DOHH2 (cell line): ENCODE measurements at regions not wholly inside any gene's neighbourhood (a gene's known extent, or its start where the extent isn't known, plus 50 kb on each side); places are given as distances from the start of the nearest gene placed in this dataset.

Source experiments
- H3F3A ChIP-seq: fragments of 200-600 bp; sonication (generic), shearing (Covaris generic); 2 replicates; pipeline ENCODE4 v1.6.0; 2016; ENCODE audit warnings: antibody characterized with exemption, mild to moderate bottlenecking; ENCODE audit not compliant: control insufficient read depth, insufficient read depth
- H3K27ac ChIP-seq: fragments of 200-600 bp; sonication (generic); 2 replicates; pipeline ENCODE4 v1.5.1; 2014; ENCODE audit warnings: low read depth, mild to moderate bottlenecking, low read length, moderate library complexity
- H3K27me3 ChIP-seq: fragments of 200-600 bp; sonication (generic); 2 replicates; pipeline ENCODE4 v1.6.1; 2014; ENCODE audit warnings: mild to moderate bottlenecking, low read length, mixed read lengths; ENCODE audit not compliant: control insufficient read depth
- H3K36me3 ChIP-seq: fragments of 200-600 bp; sonication (generic); 2 replicates; pipeline ENCODE4 v1.6.1; 2014; ENCODE audit warnings: mild to moderate bottlenecking, low read length, moderate library complexity, mixed read lengths; ENCODE audit not compliant: control insufficient read depth
- H3K4me1 ChIP-seq: fragments of 200-600 bp; sonication (generic); 2 replicates; pipeline ENCODE4 v1.6.1; 2014; ENCODE audit warnings: mild to moderate bottlenecking, low read length, mixed read lengths; ENCODE audit not compliant: control insufficient read depth
- H3K4me2 ChIP-seq: fragments of 200-600 bp; sonication (generic); 2 replicates; pipeline ENCODE4 v1.6.0; 2014; ENCODE audit warnings: mild to moderate bottlenecking, low read length, moderate library complexity
- H3K4me3 ChIP-seq: fragments of 200-600 bp; sonication (generic); 2 replicates; pipeline ENCODE4 v1.5.1; 2014; ENCODE audit warnings: mild to moderate bottlenecking, low read length, mixed read lengths
- H3K79me2 ChIP-seq: fragments of 200-600 bp; sonication (generic); 2 replicates; pipeline ENCODE4 v1.6.1; 2014; ENCODE audit warnings: mild to moderate bottlenecking, low read length, mixed read lengths; ENCODE audit not compliant: control insufficient read depth
- H3K9me2 ChIP-seq: fragments of 200-600 bp; sonication (generic); replicated peaks from 2 replicates; pipeline ENCODE4 v1.6.1; 2014; ENCODE audit warnings: mild to moderate bottlenecking, low read length, mixed read lengths; ENCODE audit not compliant: control insufficient read depth
- H3K9me3 ChIP-seq: fragments of 200-600 bp; sonication (generic); 2 replicates; pipeline ENCODE4 v1.6.1; 2014; ENCODE audit warnings: antibody characterized with exemption, low read length, mixed read lengths; ENCODE audit not compliant: control insufficient read depth, insufficient read depth
- H4K20me1 ChIP-seq: fragments of 200-600 bp; sonication (generic); 2 replicates; pipeline ENCODE4 v1.6.0; 2014; ENCODE audit warnings: low read depth, mild to moderate bottlenecking, antibody characterized with exemption, low read length, moderate library complexity; ENCODE audit not compliant: control insufficient read depth, insufficient read depth
- CTCF ChIP-seq: fragments of 200-600 bp; sonication (generic); IDR thresholded peaks from one replicate; pipeline ENCODE4 v1.5.1; 2014; ENCODE audit warnings: antibody characterized with exemption, mild to moderate bottlenecking, low read depth, low read length; ENCODE audit not compliant: poor library complexity, severe bottlenecking
- EZH2phosphoT487 ChIP-seq: fragments of 200-600 bp; sonication (generic); IDR thresholded peaks from 2 replicates; pipeline ENCODE4 v1.6.1; 2017; ENCODE audit warnings: borderline replicate concordance, mild to moderate bottlenecking, antibody characterized with exemption, low read length, moderate library complexity, mixed read lengths

- Histone ChIP-seq H3K4me2 (no peak overlapping the region), H4K20me1 (no peaks in the 10 kb centered on the region), H3K9me3 (no peaks in the 10 kb centered on the region), H3K4me3 (no peak overlapping the region), H3F3A (no peaks in the 10 kb centered on the region), H3K27me3 (no peaks in the 10 kb centered on the region), H3K27ac (no peak overlapping the region), H3K4me1 (no peaks in the 10 kb centered on the region), H3K36me3 (no peaks in the 10 kb centered on the region), H3K9me2 (no peaks in the 10 kb centered on the region), H3K79me2 (no peaks in the 10 kb centered on the region)
- TF ChIP-seq CTCF: no peak
- TF ChIP-seq EZH2phosphoT487: no peak
Measured at GRCh38 chr3:5343459-5343858, 156.0 kb downstream of the EDEM1 start.

GRCh38 chr3:5344707-5345106 is 157.2 kb downstream of the EDEM1 start:
- Histone ChIP-seq H3K9me3 (no peaks in the 10 kb centered on the region), H3K9me2 (no peaks in the 10 kb centered on the region), H3F3A (no peaks in the 10 kb centered on the region), H3K79me2 (no peaks in the 10 kb centered on the region), H3K27me3 (no peaks in the 10 kb centered on the region), H3K4me3 (no peak overlapping the region), H3K4me1 (no peaks in the 10 kb centered on the region), H3K4me2 (no peak overlapping the region), H3K27ac (no peak overlapping the region), H3K36me3 (no peaks in the 10 kb centered on the region), H4K20me1 (no peaks in the 10 kb centered on the region)
- no peak for TF ChIP-seq EZH2phosphoT487
- no peak for TF ChIP-seq CTCF

GRCh38 chr3:5347486-5347885 is 160.0 kb downstream of the EDEM1 start:
- Histone ChIP-seq H3K27ac (no peak overlapping the region), H3K9me3 (no peaks in the 10 kb centered on the region), H3K4me1 (no peaks in the 10 kb centered on the region), H3K4me2 (no peak overlapping the region), H3F3A (no peaks in the 10 kb centered on the region), H3K4me3 (no peak overlapping the region), H3K27me3 (no peaks in the 10 kb centered on the region), H3K9me2 (no peaks in the 10 kb centered on the region), H4K20me1 (no peaks in the 10 kb centered on the region), H3K36me3 (no peaks in the 10 kb centered on the region), H3K79me2 (no peaks in the 10 kb centered on the region)
- TF ChIP-seq EZH2phosphoT487 (no peak), CTCF (no peak)
